Loucy (cell line): ENCODE measurements at regions not wholly inside any gene's neighbourhood (a gene's known extent, or its start where the extent isn't known, plus 50 kb on each side); places are given as distances from the start of the nearest gene placed in this dataset.

Source experiments
- H2AFZ ChIP-seq: fragments of 200-600 bp; sonication (generic); 2 replicates; pipeline ENCODE4 v1.6.0; 2016; ENCODE audit warnings: antibody characterized with exemption, mild to moderate bottlenecking, low read length, moderate library complexity
- H3F3A ChIP-seq: fragments of 200-600 bp; 2 replicates; pipeline ENCODE4 v1.6.0; 2016; ENCODE audit warnings: antibody characterized with exemption, low read depth, mild to moderate bottlenecking
- H3K27me3 ChIP-seq: fragments of 200-600 bp; sonication (generic); 2 replicates; pipeline ENCODE4 v1.6.1; 2014; ENCODE audit warnings: low read length, mild to moderate bottlenecking; ENCODE audit not compliant: insufficient read depth, poor library complexity, severe bottlenecking
- H3K36me3 ChIP-seq: fragments of 200-600 bp; sonication (generic); 2 replicates; pipeline ENCODE4 v1.6.1; 2016; ENCODE audit warnings: low read length; ENCODE audit not compliant: insufficient read depth
- H3K4me1 ChIP-seq: fragments of 200-600 bp; sonication (generic); 2 replicates; pipeline ENCODE4 v1.5.1; 2014; ENCODE audit warnings: low read length, mild to moderate bottlenecking; ENCODE audit not compliant: insufficient read depth, poor library complexity, severe bottlenecking
- H3K4me2 ChIP-seq: fragments of 200-600 bp; sonication (generic); 2 replicates; pipeline ENCODE4 v1.6.0; 2014; ENCODE audit warnings: antibody characterized with exemption, low read length, low read depth, mild to moderate bottlenecking; ENCODE audit not compliant: poor library complexity, severe bottlenecking
- H3K4me3 ChIP-seq: fragments of 200-600 bp; sonication (generic); 2 replicates; pipeline ENCODE4 v1.5.1; 2014; ENCODE audit warnings: low read length, mild to moderate bottlenecking, mixed read lengths; ENCODE audit not compliant: poor library complexity, severe bottlenecking
- H3K79me2 ChIP-seq: fragments of 200-600 bp; sonication (generic); 2 replicates; pipeline ENCODE4 v1.6.1; 2014; ENCODE audit warnings: low read length; ENCODE audit not compliant: insufficient read depth
- H3K9ac ChIP-seq: fragments of 200-600 bp; sonication (generic); 2 replicates; pipeline ENCODE4 v1.6.0; 2014; ENCODE audit warnings: mild to moderate bottlenecking, low read depth, low read length, moderate library complexity; ENCODE audit not compliant: poor library complexity, severe bottlenecking
- H3K9me2 ChIP-seq: fragments of 200-600 bp; sonication (generic); replicated peaks from 2 replicates; pipeline ENCODE4 v1.6.1; 2016; ENCODE audit warnings: low read depth, low read length, mixed read lengths
- H3K9me3 ChIP-seq: fragments of 200-600 bp; sonication (generic); 2 replicates; pipeline ENCODE4 v1.6.1; 2014; ENCODE audit warnings: mild to moderate bottlenecking, antibody characterized with exemption, low read length, low read depth; ENCODE audit not compliant: insufficient read depth
- H4K20me1 ChIP-seq: fragments of 200-600 bp; sonication (generic); 2 replicates; pipeline ENCODE4 v1.6.0; 2014; ENCODE audit warnings: antibody characterized with exemption, low read length, mild to moderate bottlenecking; ENCODE audit not compliant: insufficient read depth, poor library complexity, severe bottlenecking
- EZH2phosphoT487 ChIP-seq: fragments of 200-600 bp; IDR thresholded peaks from 2 replicates; pipeline ENCODE4 v1.6.1; 2018; ENCODE audit warnings: antibody characterized with exemption, mild to moderate bottlenecking, moderate library complexity, borderline replicate concordance
- TF ChIP-seq, protein P1 (sequence below): fragments of 200-600 bp; sonication (generic); conservative IDR thresholded peaks from 2 replicates; pipeline ENCODE4 v1.5.1; 2014; ENCODE audit warnings: mild to moderate bottlenecking, antibody characterized with exemption, low read length

DNA sequence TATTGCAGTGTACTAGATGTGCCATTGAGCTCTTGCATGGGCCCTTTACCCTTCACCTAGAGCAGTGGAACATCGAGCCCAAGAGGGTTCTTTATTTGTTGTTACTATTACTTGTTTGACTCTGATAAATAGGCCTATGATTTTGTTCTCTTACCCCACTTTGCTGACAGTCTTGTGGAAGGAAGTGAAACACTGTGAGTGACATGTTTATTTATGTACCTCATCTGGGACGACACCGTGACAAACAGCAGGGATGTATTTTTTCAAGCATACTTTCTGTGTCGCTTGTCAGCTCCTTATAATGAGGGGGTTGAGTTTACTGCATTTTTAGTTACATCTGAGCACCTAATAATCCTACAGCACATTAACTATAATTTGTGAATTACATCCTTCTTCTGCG, 1010.3 kb upstream of the TENM4 start:
- Histone ChIP-seq H3K79me2 (no peaks in the 10 kb centered on the region), H3K9ac (no peak overlapping the region), H3K4me1 (no peaks in the 10 kb centered on the region), H3K36me3 (no peaks in the 10 kb centered on the region), H3K4me3 (no peak overlapping the region), H3K9me2 (no peaks in the 10 kb centered on the region), H3K27me3 (no peaks in the 10 kb centered on the region), H2AFZ (no peak overlapping the region), H3K9me3 (no peaks in the 10 kb centered on the region), H3F3A (no peaks in the 10 kb centered on the region), H3K4me2 (no peak overlapping the region), H4K20me1 (no peaks in the 10 kb centered on the region)
- no peak for TF ChIP-seq EZH2phosphoT487
- TF ChIP-seq, protein P1, sequence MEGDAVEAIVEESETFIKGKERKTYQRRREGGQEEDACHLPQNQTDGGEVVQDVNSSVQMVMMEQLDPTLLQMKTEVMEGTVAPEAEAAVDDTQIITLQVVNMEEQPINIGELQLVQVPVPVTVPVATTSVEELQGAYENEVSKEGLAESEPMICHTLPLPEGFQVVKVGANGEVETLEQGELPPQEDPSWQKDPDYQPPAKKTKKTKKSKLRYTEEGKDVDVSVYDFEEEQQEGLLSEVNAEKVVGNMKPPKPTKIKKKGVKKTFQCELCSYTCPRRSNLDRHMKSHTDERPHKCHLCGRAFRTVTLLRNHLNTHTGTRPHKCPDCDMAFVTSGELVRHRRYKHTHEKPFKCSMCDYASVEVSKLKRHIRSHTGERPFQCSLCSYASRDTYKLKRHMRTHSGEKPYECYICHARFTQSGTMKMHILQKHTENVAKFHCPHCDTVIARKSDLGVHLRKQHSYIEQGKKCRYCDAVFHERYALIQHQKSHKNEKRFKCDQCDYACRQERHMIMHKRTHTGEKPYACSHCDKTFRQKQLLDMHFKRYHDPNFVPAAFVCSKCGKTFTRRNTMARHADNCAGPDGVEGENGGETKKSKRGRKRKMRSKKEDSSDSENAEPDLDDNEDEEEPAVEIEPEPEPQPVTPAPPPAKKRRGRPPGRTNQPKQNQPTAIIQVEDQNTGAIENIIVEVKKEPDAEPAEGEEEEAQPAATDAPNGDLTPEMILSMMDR = no peak

GRCh38 chr11:80448709-80449108, 1007.9 kb upstream of the TENM4 start:
- TF ChIP-seq, protein P1 = no peak
- no peak for TF ChIP-seq EZH2phosphoT487
- Histone ChIP-seq H2AFZ (no peak overlapping the region), H4K20me1 (no peaks in the 10 kb centered on the region)

GRCh38 chr11:80443177-80443576, 1002.3 kb upstream of the TENM4 start:
- no peak overlapping the region for H3K9ac ChIP-seq
- H3K9me2 ChIP-seq = no peaks in the 10 kb centered on the region
- H3K36me3 ChIP-seq = no peaks in the 10 kb centered on the region
- H3K27me3 ChIP-seq = no peaks in the 10 kb centered on the region
- H3K9me3 ChIP-seq = no peaks in the 10 kb centered on the region
- no peaks in the 10 kb centered on the region for H3K4me1 ChIP-seq
- no peak for TF ChIP-seq EZH2phosphoT487
- TF ChIP-seq, protein P1 = no peak
- H3F3A ChIP-seq = no peaks in the 10 kb centered on the region
- no peak overlapping the region for H3K4me2 ChIP-seq
- no peaks in the 10 kb centered on the region for H4K20me1 ChIP-seq
- no peaks in the 10 kb centered on the region for H3K79me2 ChIP-seq
- H2AFZ ChIP-seq = no peak overlapping the region
- H3K4me3 ChIP-seq = no peak overlapping the region

More at GRCh38 chr11:80448709-80449108, 1007.9 kb upstream of the TENM4 start:
- H3K4me1 ChIP-seq = no peaks in the 10 kb centered on the region
- no peak overlapping the region for H3K4me3 ChIP-seq
- H3F3A ChIP-seq = no peaks in the 10 kb centered on the region
- H3K9me3 ChIP-seq = no peaks in the 10 kb centered on the region
- H3K36me3 ChIP-seq = no peaks in the 10 kb centered on the region
- no peak overlapping the region for H3K9ac ChIP-seq
- H3K27me3 ChIP-seq = no peaks in the 10 kb centered on the region
- H3K9me2 ChIP-seq = no peaks in the 10 kb centered on the region
- no peak overlapping the region for H3K4me2 ChIP-seq
- no peaks in the 10 kb centered on the region for H3K79me2 ChIP-seq
